Astrocyte (in vitro differentiated cells and primary cell): ENCODE measurements at regions not wholly inside any gene's neighbourhood (a gene's known extent, or its start where the extent isn't known, plus 50 kb on each side); places are given as distances from the start of the nearest gene placed in this dataset.

Experiments
- DNase-seq: peaks from one replicate; pipeline ENCODE4 v3.0.0-alpha.2; 2010; ENCODE audit warnings: low read depth
- FAIRE-seq: peaks from 2 replicates; lab custom pipeline; 2011; peaks lifted over from hg19 to GRCh38; lab: Jason Lieb, UNC
- H2AFZ ChIP-seq: 2 replicates; pipeline ENCODE4 v1.6.0; 2012; ENCODE audit warnings: low read depth, low read length, inconsistent platforms
- H3K27ac ChIP-seq: 2 replicates; pipeline ENCODE4 v1.5.1; 2011; ENCODE audit warnings: low read depth, low read length, inconsistent platforms
- H3K27me3 ChIP-seq: 2 replicates; pipeline ENCODE4 v1.6.0; 2011; ENCODE audit warnings: low read length, inconsistent platforms; ENCODE audit not compliant: insufficient read depth
- H3K36me3 ChIP-seq: 2 replicates; pipeline ENCODE4 v1.5.1; 2011; ENCODE audit warnings: low read length, inconsistent platforms; ENCODE audit not compliant: insufficient read depth
- H3K4me1 ChIP-seq: 2 replicates; pipeline ENCODE4 v1.5.1; 2011; ENCODE audit warnings: low read length, inconsistent platforms; ENCODE audit not compliant: insufficient read depth
- H3K4me2 ChIP-seq: 2 replicates; pipeline ENCODE4 v1.6.0; 2012; ENCODE audit warnings: low read length, inconsistent platforms
- H3K4me3 ChIP-seq: 2 replicates; pipeline ENCODE4 v1.5.1; 2011; ENCODE audit warnings: low read depth, mild to moderate bottlenecking, low read length, inconsistent platforms; ENCODE audit not compliant: insufficient read depth
- H3K79me2 ChIP-seq: 2 replicates; pipeline ENCODE4 v1.6.0; 2012; ENCODE audit warnings: mild to moderate bottlenecking, low read length, inconsistent platforms; ENCODE audit not compliant: insufficient read depth
- H3K9ac ChIP-seq: 2 replicates; pipeline ENCODE4 v1.6.0; 2012; ENCODE audit warnings: mild to moderate bottlenecking, low read length, inconsistent platforms
- H3K9me3 ChIP-seq: 2 replicates; pipeline ENCODE4 v1.5.1; 2012; ENCODE audit warnings: low read depth, mild to moderate bottlenecking, low read length, inconsistent platforms; ENCODE audit not compliant: insufficient read depth
- H4K20me1 ChIP-seq: 2 replicates; pipeline ENCODE4 v1.6.0; 2012; ENCODE audit warnings: low read length, inconsistent platforms; ENCODE audit not compliant: insufficient read depth
- H3K27ac Mint-ChIP-seq: one replicate; pipeline ENCODE4 v1.8.0; 2021; ENCODE audit warnings: mild to moderate bottlenecking, mixed read lengths; ENCODE audit not compliant: unreplicated experiment
- H3K27me3 Mint-ChIP-seq: one replicate; pipeline ENCODE4 v1.8.0; 2021; ENCODE audit warnings: low read depth, mixed read lengths; ENCODE audit not compliant: unreplicated experiment
- H3K36me3 Mint-ChIP-seq: one replicate; pipeline ENCODE4 v1.8.0; 2021; ENCODE audit warnings: low read depth, mixed read lengths; ENCODE audit not compliant: unreplicated experiment
- H3K4me1 Mint-ChIP-seq: one replicate; pipeline ENCODE4 v1.8.0; 2021; ENCODE audit warnings: low read depth, mixed read lengths; ENCODE audit not compliant: unreplicated experiment
- H3K4me3 Mint-ChIP-seq: one replicate; pipeline ENCODE4 v1.8.0; 2021; ENCODE audit warnings: mild to moderate bottlenecking, moderate library complexity, mixed read lengths; ENCODE audit not compliant: unreplicated experiment
- H3K9me3 Mint-ChIP-seq: one replicate; pipeline ENCODE4 v1.8.0; 2021; ENCODE audit warnings: mild to moderate bottlenecking, mixed read lengths; ENCODE audit not compliant: unreplicated experiment
- CTCF ChIP-seq: IDR thresholded peaks from 2 replicates; pipeline ENCODE4 v1.5.1; 2011; ENCODE audit warnings: low read depth, mild to moderate bottlenecking, inconsistent platforms, low read length, moderate library complexity; ENCODE audit not compliant: insufficient read depth
- EZH2 ChIP-seq: IDR thresholded peaks from 2 replicates; pipeline ENCODE4 v1.6.1; 2012; ENCODE audit warnings: mild to moderate bottlenecking, low read length, inconsistent platforms; ENCODE audit not compliant: insufficient read depth

GRCh38 chr1:228882041-228882770 lies 146.9 kb downstream of the RHOU start:
- H3K9me3 ChIP-seq: no peaks in the 10 kb centered on the region
- no peaks in the 10 kb centered on the region for H3K36me3 ChIP-seq
- no peak overlapping the region for H3K4me3 Mint-ChIP-seq
- peaks cover 2% of the 10 kb centered on the region for H3K4me1 Mint-ChIP-seq
- no peak for DNase-seq
- H3K27me3 ChIP-seq: peaks cover 11% of the 10 kb centered on the region
- H3K27ac Mint-ChIP-seq: no peak overlapping the region
- H3K27me3 Mint-ChIP-seq: peaks cover 19% of the 10 kb centered on the region
- H3K4me3 ChIP-seq: no peak overlapping the region
- no peak overlapping the region for H2AFZ ChIP-seq
- no peaks in the 10 kb centered on the region for H3K36me3 Mint-ChIP-seq
- H3K9ac ChIP-seq: no peak overlapping the region
- H4K20me1 ChIP-seq: no peaks in the 10 kb centered on the region
- no peak for FAIRE-seq
- peaks cover 13% of the 10 kb centered on the region for H3K9me3 Mint-ChIP-seq
- no peak overlapping the region for H3K4me2 ChIP-seq
- H3K79me2 ChIP-seq: no peaks in the 10 kb centered on the region
- H3K27ac ChIP-seq: no peak overlapping the region
- no peaks in the 10 kb centered on the region for H3K4me1 ChIP-seq
- no peak for TF ChIP-seq EZH2
- TF ChIP-seq CTCF: no peak

DNA sequence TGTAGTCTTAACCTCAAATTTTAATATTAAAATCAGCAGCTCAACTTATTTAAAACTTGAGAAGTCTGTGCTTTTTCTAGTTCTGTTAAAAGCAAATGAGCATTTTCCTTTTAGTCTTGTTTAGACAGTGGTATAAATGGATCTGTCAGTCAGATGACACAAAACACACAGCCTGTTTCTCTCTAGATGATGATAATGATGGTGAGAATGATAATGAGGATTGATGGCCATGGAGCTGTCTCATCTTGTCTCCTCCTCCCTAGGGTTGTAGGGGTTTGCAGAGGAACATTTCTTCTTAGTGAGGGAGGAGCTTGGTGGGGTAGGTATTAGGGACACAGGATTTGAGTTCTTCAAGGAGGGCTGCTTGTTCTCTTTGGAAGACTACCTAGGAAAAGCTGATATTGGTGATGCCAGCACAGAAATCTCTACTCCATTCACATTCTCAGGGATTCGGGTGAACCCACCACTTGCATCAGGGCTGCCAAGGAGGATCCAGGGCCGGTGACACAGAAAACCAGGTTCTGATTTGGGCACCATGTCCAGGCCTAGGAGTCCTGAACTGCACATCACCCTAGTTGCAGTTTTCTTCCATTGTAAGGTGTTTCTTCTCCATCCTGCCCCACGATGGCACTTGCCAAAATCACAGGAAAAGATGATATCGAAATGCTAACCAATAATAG lies 147.6 kb downstream of the RHOU start:
- Mint-ChIP-seq H3K4me1 (peaks cover 2% of the 10 kb centered on the region), H3K27me3 (peaks cover 19% of the 10 kb centered on the region), H3K4me3 (no peak overlapping the region), H3K27ac (no peak overlapping the region), H3K36me3 (no peaks in the 10 kb centered on the region), H3K9me3 (peaks cover 13% of the 10 kb centered on the region)
- no peaks in the 10 kb centered on the region for H3K36me3 ChIP-seq
- no peak overlapping the region for H3K27ac ChIP-seq
- H3K9me3 ChIP-seq: no peaks in the 10 kb centered on the region
- no peaks in the 10 kb centered on the region for H3K79me2 ChIP-seq
- no peak overlapping the region for H3K4me2 ChIP-seq
- no peak for DNase-seq
- H3K4me1 ChIP-seq: no peaks in the 10 kb centered on the region
- no peaks in the 10 kb centered on the region for H4K20me1 ChIP-seq
- no peak overlapping the region for H3K4me3 ChIP-seq
- no peak for FAIRE-seq
- H3K27me3 ChIP-seq: peaks cover 11% of the 10 kb centered on the region
- H2AFZ ChIP-seq: no peak overlapping the region
- H3K9ac ChIP-seq: no peak overlapping the region
- no peak for TF ChIP-seq EZH2
- no peak for TF ChIP-seq CTCF

GRCh38 chr1:228883535-228883934 lies 148.3 kb downstream of the RHOU start:
- H3K27ac Mint-ChIP-seq: no peak overlapping the region
- FAIRE-seq: no peak

More at GRCh38 chr1:228883535-228883934, 148.3 kb downstream of the RHOU start:
- TF ChIP-seq CTCF (no peak), EZH2 (no peak)
- peaks cover 13% of the 10 kb centered on the region for H3K9me3 Mint-ChIP-seq
- Histone ChIP-seq H3K9ac (no peak overlapping the region), H4K20me1 (no peaks in the 10 kb centered on the region), H2AFZ (no peak overlapping the region), H3K27me3 (peaks cover 11% of the 10 kb centered on the region), H3K36me3 (no peaks in the 10 kb centered on the region), H3K27ac (no peak overlapping the region), H3K4me1 (no peaks in the 10 kb centered on the region), H3K79me2 (no peaks in the 10 kb centered on the region), H3K9me3 (no peaks in the 10 kb centered on the region), H3K4me3 (no peak overlapping the region), H3K4me2 (no peak overlapping the region)
- H3K27me3 Mint-ChIP-seq: peaks cover 19% of the 10 kb centered on the region
- H3K36me3 Mint-ChIP-seq: no peaks in the 10 kb centered on the region
- peaks cover 2% of the 10 kb centered on the region for H3K4me1 Mint-ChIP-seq
- no peak overlapping the region for H3K4me3 Mint-ChIP-seq
- DNase-seq: no peak
